Stimulated activated CD4-positive, alpha-beta T cell treated with anti-CD3 and anti-CD28 coated beads, Interleukin-2, amount 100 ng/mL, for 48 hours (primary cell): ENCODE measurements at regions not wholly inside any gene's neighbourhood (a gene's known extent, or its start where the extent isn't known, plus 50 kb on each side); places are given as distances from the start of the nearest gene placed in this dataset.

Source experiments
- DNase-seq, 2 donors: peaks; one replicate each; pipeline ENCODE4 v3.0.0-alpha.2; 2020

DNA sequence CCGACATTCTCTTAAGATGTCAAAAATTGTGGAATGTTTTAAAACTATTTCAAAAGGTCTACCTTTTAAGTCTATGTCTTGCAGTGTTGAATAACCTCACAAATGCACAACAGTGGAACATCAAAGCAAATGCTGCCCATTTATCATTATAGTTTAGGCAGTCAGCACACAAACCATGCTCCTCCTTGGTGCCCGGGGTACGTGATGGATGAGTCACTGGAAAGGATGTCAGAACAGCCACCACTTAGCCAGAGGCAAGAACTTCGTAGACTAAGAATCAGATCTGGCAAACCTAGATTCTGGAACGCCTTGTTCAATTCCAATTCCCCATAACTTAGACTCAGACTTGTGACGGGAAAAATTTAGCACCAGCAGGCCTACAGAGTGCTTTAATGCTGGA lies 343.6 kb downstream of the FGF9 start:
- DNase-seq = no peak

GRCh38 chr13:22017226-22017625 lies 346.4 kb downstream of the FGF9 start:
- DNase-seq = no peak

DNA sequence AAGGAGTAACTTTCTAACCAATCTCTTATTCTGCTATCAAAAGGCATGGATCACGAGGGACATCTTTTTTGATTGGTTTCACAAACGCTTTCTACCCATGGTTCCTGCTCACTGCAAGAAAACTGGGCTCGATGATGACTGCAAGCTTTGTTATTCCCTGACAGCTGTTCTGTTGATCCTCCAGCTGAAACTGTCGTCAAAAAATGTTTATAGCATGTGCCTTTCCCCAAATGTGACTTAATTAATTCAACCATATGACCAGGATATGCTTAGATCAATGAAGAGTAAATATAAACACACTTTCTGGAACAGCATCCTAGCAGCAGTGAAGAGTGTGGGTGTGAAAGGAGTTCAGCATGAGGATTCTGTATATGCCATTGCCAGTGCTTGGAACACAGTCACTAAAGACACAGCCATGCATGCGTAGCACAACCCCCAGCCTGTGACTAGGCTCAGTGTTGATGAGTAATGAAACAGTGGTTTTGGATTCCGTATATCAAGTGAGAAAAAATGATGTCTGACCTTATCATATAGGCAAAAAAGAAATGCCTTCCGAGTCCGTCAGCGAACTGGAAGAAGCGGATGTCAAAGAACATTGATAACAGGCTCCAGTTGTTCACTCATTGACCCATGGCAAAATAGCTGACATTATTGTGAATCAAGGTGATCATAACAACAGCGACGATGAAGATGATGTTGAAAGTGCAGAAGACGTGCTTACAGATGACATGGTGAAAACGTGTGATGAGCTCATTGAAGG lies 347.4 kb downstream of the FGF9 start:
- no peak for DNase-seq

- no peak for DNase-seq
Measured at GRCh38 chr13:22018836-22019210, 347.9 kb downstream of the FGF9 start.

DNA sequence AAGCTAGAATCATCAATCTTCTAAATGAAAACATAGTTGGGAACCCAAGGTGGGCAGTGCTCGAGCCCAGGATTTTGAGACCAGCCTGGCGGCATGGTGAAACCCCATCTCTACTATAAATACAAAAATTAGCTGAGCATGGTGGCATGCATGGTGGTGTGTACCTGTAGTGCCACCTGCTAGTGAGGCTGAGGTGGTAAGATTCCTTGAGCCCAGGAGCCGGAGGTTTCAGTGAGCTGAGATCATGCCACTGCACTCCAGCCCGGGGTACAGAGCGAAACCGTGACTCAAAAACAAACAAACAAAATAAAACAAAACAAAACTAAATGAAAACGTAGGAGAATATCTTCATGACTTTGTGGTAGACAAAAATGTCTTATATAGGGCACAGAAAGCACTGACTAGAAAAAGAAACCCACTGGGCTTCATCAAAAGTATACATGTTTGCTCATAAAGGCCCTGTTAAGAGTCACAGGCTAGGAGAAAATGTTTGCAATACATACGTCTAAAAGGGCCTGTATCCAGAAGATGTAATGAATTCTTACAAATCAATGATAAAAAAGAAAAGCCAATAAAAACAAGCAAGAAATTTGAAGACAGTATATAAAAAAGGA lies 353.6 kb downstream of the FGF9 start:
- DNase-seq = no peak

DNA sequence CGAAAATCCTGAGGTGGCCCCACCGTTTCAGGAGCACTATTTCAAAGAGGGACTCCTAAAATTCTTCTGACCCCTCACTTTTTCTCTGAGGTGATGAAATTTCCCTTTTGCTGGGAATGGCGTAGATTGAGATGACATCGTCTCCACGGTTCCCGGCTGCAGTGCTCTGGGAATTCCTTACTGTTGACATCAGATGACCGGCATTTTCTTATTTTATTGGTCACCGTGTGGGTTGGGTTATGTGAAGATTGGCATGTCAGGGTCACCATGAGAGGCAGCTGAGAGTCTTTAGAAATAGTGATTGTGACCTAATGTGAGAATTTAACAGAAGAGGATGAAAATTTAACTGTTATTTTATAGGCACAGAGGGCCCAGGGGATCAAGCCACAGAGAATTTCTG lies 356.7 kb downstream of the FGF9 start:
- DNase-seq = no peak

- no peak for DNase-seq
Measured at GRCh38 chr13:22028831-22029230, 358.0 kb downstream of the FGF9 start.

GRCh38 chr13:22030321-22030720 lies 359.4 kb downstream of the FGF9 start:
- no peak for DNase-seq

DNA sequence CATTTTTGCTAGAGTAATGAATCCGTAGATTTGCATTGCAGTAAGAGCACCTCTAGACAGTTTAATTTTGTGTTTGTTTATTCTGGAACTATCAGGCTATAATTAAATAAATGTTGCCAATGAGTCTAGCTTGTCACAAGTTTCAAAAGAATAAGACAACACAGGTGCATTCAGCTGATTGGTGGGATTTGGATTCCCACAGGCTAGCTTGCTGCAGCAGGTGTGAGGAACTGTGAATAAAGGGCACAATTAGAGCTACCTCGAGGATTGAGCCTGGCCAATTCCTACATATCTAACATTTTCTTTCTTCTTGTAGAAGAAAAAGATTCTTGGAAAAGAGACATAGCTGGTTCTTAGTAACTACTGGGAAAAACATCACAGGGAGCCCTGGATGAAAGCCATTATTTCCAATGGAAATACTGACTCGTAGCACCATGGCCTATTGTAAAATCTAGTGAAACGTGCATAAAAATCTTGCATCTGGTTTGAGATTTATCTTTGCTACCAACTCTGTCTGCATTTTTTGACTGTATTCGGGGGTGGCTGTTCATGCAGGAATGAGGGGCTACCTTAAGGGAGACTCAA lies 360.9 kb downstream of the FGF9 start:
- DNase-seq = no peak

GRCh38 chr13:22032905-22033304 lies 362.0 kb downstream of the FGF9 start:
- no peak for DNase-seq

GRCh38 chr13:22039961-22040360 lies 369.1 kb downstream of the FGF9 start:
- no peak for DNase-seq

DNA sequence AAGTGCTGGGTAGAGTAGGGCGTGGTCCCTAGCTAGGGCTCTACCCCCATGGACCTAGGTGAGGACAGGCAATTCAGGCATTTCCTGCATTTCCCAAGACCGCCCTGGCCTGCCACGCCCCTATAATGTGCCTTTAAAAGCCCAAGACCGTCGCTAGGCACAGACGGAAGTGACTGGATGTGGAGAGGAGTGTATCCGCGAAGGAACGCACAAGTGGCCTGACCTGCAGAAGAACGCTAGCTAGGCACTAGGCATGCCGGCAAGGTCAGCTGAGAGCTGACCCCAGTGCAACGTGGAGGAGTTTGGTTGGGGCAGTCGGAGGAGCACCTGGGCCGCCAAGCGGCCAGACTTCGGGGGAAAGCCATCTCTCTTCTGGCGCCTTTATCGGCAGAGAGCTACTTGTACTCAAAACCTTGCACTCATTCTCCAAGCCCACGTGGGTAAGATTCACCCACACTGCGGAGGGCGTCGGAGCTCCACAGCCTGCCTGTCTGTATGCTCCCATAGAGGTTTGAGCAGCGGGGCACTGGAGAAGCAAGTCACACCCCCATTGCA lies 370.0 kb downstream of the FGF9 start:
- no peak for DNase-seq

DNA sequence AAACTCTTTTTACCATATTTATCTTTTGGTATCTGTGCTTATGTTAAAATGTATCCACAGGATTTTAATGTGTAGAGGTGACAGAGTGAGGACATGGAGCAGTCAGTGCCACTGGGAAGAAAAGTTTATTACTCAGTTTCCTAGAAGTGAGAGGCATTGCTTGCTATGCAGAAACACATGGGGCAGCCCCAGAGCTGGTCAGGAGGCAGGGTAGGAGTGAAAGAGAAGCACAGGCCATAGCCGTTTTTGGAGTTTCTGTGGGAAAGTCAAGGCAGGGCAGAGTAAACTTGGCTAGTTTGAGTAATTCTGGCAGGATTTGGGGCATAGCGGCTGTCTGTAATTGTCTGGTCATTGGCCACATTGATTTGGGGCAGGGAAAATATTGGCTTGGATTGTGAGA lies 370.9 kb downstream of the FGF9 start:
- no peak for DNase-seq

DNA sequence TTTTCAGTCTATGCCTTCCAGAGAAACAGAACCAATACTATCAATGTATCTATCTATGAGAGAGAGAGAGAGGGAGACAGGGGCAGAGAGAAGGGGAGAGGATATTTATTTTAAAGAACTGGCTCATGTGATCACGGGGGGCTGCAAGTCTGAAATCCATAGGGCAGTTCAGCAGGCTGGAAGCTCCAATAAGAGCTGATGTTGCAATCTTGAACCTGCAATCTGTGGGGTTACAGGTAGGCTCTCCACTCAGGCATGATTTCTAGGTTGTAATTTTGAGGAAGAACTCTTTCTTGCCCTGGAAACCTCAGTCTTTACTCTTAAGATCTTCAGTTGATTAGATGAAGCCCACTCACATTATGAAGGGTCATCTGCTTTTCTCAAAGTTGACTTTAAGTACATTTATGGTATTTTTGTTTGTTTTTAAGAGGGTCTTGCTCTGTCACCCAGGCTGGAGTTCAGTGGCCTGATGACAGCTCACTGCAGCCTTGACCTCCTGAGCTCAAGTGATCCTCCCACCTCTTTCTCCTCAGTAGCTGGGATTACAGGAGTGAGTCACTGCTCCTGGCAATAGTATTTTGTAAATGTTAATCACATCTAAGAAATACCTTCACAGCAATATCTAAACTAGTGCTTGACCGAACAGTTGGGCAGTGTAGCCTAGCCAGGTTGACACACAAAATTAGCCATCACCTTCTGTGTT lies 376.4 kb downstream of the FGF9 start:
- DNase-seq = no peak

DNA sequence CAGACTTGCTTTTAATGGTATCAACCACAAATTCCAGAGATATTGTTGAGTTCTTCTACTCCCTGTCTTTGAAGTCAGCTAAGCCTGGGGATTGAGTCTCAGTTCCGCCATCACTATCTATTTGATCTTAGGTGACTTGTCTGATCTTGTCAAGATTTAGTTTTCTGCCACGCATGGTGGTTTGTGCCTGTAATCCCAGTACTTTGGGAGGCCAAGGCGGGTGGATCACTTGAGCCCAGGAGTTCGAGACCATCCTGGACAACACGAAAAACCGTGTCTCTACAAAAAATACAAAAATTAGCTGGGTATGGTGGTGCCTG lies 376.9 kb downstream of the FGF9 start:
- no peak for DNase-seq

- no peak for DNase-seq
Measured at GRCh38 chr13:22049384-22049783, 378.5 kb downstream of the FGF9 start.

GRCh38 chr13:22050951-22051563 lies 380.2 kb downstream of the FGF9 start:
- DNase-seq = no peak

- DNase-seq = no peak
Measured at GRCh38 chr13:22053053-22053452, 382.2 kb downstream of the FGF9 start.

- DNase-seq = no peak
Measured at GRCh38 chr13:22055259-22055658, 384.4 kb downstream of the FGF9 start.

DNA sequence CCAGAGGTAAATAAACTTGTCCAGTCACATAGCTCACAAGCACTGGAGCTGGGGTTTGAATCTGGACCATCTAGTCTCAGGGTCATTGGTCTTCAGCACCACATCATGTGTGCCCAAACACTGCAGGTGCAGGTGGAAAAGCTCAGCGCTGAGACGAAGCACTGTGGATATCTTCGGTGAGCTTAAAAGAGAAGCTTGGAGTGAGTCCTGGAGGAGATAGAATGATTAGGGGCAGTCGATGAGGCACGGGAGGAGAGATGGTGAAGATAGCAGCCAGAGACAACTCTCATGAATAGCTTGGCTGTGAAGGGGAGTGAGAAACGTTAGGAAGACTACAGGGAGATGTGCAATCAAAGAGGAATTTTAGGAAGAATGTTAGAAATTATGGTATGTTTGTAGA lies 389.3 kb downstream of the FGF9 start:
- no peak for DNase-seq

- DNase-seq = peak; percentile 35 to 38
Measured at GRCh38 chr13:22061371-22061805, 390.5 kb downstream of the FGF9 start.

DNA sequence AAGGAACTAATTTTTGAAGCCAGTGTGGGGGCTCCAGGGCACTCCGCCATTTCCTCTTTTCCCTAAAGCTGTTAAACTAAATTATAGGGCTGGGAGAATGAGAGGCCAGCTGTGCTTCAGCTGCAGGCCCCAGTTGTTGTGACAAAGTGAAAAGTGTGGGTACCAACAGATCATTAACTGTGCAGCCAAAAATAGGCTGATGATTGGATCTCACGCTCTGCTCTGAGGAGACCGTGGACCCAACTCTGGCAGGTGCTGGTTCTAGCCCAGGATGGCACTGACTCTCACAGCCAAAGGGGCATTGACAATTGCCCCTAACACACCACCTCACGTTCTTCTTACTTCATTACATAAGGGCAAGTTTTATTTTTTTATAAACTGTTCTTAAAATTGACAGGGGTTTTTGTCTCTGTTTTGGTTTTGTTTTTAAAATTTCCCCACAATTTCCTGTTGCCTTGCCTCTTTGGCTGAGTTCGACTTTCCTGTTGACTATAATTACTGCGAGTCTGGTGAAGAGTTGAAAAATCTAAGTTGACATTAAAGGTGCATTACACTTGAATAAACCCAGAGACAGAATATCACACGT lies 391.0 kb downstream of the FGF9 start:
- DNase-seq = no peak
